ENCODE measurements at regions not wholly inside any gene's neighbourhood (a gene's known extent, or its start where the extent isn't known, plus 50 kb on each side); places are given as distances from the start of the nearest gene placed in this dataset.

GRCh38 chr5:45093377-45093776, 284.6 kb downstream of the MRPS30 start:
- Mint-ChIP-seq H3K9me3 (ENCODE audit: unreplicated experiment) (no peaks in the 10 kb centered on the region), H3K27me3 (ENCODE audit: unreplicated experiment) (no peaks in the 10 kb centered on the region), H3K36me3 (ENCODE audit: unreplicated experiment) (no peaks in the 10 kb centered on the region), H3K4me1 (ENCODE audit: low read depth, unreplicated experiment) (no peaks in the 10 kb centered on the region), H3K27ac (ENCODE audit: unreplicated experiment) (no peak overlapping the region), H3K4me3 (ENCODE audit: unreplicated experiment) (no peak overlapping the region)
- DNase-seq, result no peak
- no peak for TF ChIP-seq CTCF (IDR thresholded peaks at IDR 0.05; ENCODE audit: partially characterized antibody, unreplicated experiment)

GRCh38 chr5:45094876-45095440, 286.2 kb downstream of the MRPS30 start:
- Mint-ChIP-seq H3K4me1 (ENCODE audit: low read depth, unreplicated experiment) (no peaks in the 10 kb centered on the region), H3K27me3 (ENCODE audit: unreplicated experiment) (no peaks in the 10 kb centered on the region), H3K27ac (ENCODE audit: unreplicated experiment) (no peak overlapping the region), H3K4me3 (ENCODE audit: unreplicated experiment) (no peak overlapping the region), H3K9me3 (ENCODE audit: unreplicated experiment) (no peaks in the 10 kb centered on the region), H3K36me3 (ENCODE audit: unreplicated experiment) (no peaks in the 10 kb centered on the region)
- TF ChIP-seq CTCF (IDR thresholded peaks at IDR 0.05; ENCODE audit: partially characterized antibody, unreplicated experiment), result no peak
- no peak for DNase-seq

- no peak overlapping the region for H3K27ac Mint-ChIP-seq (ENCODE audit: unreplicated experiment)
- peaks cover 1% of the 10 kb centered on the region for H3K27me3 Mint-ChIP-seq (ENCODE audit: unreplicated experiment)
- no peaks in the 10 kb centered on the region for H3K36me3 Mint-ChIP-seq (ENCODE audit: unreplicated experiment)
- H3K4me1 Mint-ChIP-seq (ENCODE audit: low read depth, unreplicated experiment), result no peaks in the 10 kb centered on the region
- H3K9me3 Mint-ChIP-seq (ENCODE audit: unreplicated experiment), result no peaks in the 10 kb centered on the region
- DNase-seq, result no peak
- no peak for TF ChIP-seq CTCF (IDR thresholded peaks at IDR 0.05; ENCODE audit: partially characterized antibody, unreplicated experiment)
- no peak overlapping the region for H3K4me3 Mint-ChIP-seq (ENCODE audit: unreplicated experiment)
Measured at GRCh38 chr5:45098483-45098882, 289.7 kb downstream of the MRPS30 start.

GRCh38 chr5:45101146-45101545, 292.4 kb downstream of the MRPS30 start:
- TF ChIP-seq CTCF (IDR thresholded peaks at IDR 0.05; ENCODE audit: partially characterized antibody, unreplicated experiment), result no peak
- no peak overlapping the region for H3K4me3 Mint-ChIP-seq (ENCODE audit: unreplicated experiment)
- H3K27ac Mint-ChIP-seq (ENCODE audit: unreplicated experiment), result no peak overlapping the region
- peaks cover 1% of the 10 kb centered on the region for H3K27me3 Mint-ChIP-seq (ENCODE audit: unreplicated experiment)
- no peak for DNase-seq
- no peaks in the 10 kb centered on the region for H3K9me3 Mint-ChIP-seq (ENCODE audit: unreplicated experiment)
- no peaks in the 10 kb centered on the region for H3K4me1 Mint-ChIP-seq (ENCODE audit: low read depth, unreplicated experiment)
- no peaks in the 10 kb centered on the region for H3K36me3 Mint-ChIP-seq (ENCODE audit: unreplicated experiment)

- no peaks in the 10 kb centered on the region for H3K4me1 Mint-ChIP-seq (ENCODE audit: low read depth, unreplicated experiment)
- no peak overlapping the region for H3K27ac Mint-ChIP-seq (ENCODE audit: unreplicated experiment)
- no peaks in the 10 kb centered on the region for H3K9me3 Mint-ChIP-seq (ENCODE audit: unreplicated experiment)
- H3K36me3 Mint-ChIP-seq (ENCODE audit: unreplicated experiment), result no peaks in the 10 kb centered on the region
- peaks cover 1% of the 10 kb centered on the region for H3K27me3 Mint-ChIP-seq (ENCODE audit: unreplicated experiment)
- no peak overlapping the region for H3K4me3 Mint-ChIP-seq (ENCODE audit: unreplicated experiment)
- no peak for DNase-seq
- no peak for TF ChIP-seq CTCF (IDR thresholded peaks at IDR 0.05; ENCODE audit: partially characterized antibody, unreplicated experiment)
Measured at GRCh38 chr5:45105491-45105994, 296.8 kb downstream of the MRPS30 start.
